ENCODE measurements at regions not wholly inside any gene's neighbourhood (a gene's known extent, or its start where the extent isn't known, plus 50 kb on each side); places are given as distances from the start of the nearest gene placed in this dataset.

DNA sequence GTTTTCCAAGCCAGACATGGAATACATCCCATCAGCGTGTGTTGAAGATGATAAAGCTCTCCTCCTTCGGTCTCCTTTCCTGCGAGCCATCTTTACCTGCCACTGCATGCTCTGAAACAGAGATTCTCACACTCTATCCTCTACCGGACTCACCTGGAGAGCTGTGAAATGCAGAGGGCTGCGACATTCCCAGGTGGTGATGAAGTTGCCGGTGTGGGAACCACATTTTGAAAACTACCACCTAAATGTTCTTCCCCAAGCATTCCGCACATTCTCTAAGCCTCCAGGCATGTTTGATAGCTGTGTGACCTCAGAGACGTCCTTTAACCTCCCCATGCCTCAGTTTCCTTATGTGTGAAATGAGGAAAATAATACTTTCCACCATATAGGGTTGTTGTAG is 226.2 kb upstream of the RAB6C start:
- DNase-seq = no peak

DNA sequence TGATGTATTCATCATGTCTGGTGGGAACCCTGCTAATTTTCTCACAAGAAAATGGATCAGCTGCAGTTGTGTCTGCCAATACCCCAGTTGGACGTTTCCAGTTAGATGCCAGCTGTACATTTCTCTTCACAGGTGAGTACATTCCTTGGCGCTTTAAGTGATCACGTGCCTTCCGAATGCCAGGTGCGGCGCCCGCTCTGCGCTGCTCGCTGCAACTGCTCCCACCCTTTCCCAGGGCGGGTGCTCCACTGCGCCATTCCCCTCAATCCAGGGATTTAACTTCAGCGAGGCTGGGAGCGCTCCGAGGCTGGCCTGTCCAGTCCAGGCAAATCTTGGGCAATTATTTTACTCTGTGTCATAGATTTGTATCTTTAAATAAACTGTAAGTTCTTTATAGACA is 225.0 kb upstream of the RAB6C start:
- no peak for DNase-seq

DNA sequence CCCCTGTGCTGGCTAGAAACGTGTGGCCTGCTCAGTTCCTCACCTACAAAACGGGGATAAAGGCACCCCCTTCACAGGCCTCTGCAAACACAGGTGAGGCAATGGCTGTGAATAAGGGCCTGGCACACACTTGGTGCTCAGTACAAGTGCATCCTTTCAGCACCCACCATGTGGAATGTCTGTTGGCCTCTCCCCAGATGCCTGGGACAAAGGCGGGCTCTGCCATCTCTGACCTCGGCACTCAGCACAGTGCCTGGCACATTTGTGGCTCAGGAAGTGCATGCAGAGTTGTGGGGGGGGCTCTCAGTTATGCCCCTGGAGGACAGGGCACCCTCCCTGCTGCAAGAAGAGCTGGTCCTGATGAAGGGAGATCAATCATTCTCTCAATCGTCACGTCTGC is 224.6 kb upstream of the RAB6C start:
- DNase-seq = no peak

DNA sequence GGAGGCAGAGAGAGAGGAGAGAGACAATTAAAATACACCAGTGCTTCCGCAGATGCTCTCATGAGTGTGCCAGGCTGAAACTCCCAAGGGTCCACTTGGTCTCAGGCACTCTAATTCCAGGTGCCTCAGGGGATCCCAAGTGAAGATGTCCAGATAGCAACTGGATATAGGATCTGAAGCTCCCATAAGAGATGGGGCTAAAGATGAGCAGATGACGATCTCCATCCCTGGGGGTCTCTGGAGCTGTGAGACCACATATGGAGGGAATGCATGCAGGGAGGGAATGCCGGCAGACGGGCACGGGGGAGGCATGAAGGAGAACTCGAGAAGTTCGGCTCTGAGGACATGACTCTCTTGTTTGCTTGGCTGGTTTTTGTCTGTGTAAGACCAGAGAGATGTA is 223.7 kb upstream of the RAB6C start:
- no peak for DNase-seq

DNA sequence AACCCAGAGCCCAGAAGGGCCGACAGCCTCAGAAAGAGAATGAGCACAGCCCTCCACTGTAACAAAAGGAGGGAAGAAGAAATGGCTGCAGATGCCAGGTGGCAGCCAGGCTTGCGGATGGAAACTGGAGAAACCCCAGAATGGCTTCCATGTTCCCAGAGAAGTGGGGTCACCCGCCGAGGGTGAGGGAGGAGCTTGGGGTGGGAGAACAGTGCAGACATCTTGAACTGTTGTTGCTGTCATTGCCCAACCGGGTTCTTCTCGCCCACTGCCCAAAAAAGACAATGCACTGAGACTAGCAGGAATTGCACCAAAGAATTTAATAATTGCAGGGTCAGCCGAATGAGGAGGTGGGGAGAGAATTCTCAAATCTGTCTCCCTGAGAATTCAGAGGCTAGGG is 223.2 kb upstream of the RAB6C start:
- DNase-seq = no peak

DNA sequence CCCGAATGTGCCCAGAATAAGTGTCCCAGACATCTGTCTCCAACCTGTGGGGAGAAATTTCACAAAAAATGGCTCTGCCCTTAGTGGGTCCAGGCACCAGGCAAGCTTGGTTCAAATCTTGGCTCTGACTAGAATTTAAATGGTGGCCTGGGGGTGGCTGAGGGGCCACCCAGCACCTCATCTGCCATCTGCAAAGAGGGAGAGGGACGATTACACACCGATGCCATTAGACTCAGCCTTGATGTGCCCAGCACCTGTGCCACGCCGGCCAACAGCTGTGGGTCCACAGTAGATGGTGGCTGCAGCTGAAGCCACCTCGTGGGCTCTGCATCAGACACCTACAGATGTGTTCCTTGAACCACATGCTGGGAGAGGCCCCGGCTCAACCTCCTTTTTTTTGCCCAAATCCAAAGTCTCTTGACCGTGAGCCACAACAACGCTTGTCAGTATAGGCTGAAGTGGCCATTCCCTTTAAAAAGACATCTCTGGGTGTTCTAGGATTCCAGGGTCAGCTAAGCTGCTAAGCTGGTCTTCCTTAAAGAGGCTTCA is 222.0 kb upstream of the RAB6C start:
- DNase-seq = no peak

DNA sequence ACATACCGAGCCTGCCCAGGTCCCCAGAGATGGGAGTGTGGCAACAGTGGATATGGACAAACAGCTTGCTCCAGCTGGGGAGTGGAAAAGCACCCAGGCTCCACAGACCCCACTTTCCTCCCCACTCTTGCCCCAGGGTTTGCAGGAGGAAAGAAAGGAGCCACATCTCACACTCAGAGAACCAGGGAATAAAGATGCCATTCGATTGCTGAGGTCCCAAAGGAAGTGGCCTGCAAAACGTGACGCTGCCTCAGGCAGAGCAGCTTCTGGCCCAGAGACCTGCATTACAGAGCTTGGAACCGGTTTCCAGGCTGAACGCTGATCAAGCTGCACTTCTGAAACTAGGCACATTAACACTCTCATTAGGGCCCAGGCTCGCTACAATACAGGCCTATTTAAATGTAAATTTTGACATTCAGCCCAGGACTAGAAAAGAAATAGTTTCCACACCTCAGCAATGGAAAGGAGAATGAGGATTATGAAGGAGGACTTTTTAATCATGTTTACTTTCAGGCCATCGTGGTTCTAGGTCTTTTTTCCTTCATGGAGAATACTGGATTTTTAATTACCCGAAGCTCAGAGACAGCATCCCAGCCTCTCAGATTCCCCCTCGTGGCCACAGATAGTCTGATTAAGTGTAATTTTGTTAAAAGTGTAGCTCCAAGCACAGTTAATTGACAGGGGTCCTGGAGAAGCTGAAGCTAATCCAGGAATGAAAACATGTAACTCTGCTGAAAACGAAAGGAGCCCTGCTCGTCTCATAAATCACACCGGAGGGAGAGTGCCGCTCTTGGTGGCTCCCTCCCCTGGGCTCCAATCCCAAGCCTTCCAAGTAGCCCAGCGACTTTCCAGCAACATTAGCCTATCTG is 221.3 kb upstream of the RAB6C start:
- no peak for DNase-seq

DNA sequence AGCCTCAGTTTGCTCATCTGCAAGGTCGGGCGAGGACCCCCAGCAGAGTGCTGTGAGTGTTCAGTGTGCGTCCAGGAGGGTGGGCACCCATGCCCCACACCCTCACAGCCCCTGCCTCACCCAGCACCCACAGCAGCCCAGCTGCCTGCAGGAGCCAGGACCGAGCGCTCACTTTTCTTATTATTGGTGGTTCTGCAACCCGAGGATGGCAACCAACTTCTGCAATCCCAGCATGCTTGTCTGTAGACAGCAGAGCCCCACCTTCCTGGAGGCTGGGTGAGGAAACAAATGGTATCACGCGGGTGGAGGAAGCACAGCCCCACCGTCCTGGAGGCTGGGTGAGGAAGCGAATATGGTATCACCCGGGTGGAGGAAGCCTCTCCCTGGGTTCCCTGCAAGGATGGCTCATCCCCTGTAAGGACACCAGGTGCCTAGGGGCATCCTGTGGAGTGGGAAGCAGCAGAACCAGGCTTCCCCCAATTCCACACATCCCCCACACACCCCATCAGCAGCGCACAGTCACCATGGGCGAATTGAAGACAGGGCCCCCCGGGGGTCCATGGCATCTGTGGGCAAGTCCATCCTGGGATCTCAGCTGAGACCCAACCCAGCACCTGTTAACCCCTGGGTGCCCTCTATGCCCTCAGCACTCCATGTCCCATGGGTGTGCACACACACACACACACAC is 220.5 kb upstream of the RAB6C start:
- no peak for DNase-seq

DNA sequence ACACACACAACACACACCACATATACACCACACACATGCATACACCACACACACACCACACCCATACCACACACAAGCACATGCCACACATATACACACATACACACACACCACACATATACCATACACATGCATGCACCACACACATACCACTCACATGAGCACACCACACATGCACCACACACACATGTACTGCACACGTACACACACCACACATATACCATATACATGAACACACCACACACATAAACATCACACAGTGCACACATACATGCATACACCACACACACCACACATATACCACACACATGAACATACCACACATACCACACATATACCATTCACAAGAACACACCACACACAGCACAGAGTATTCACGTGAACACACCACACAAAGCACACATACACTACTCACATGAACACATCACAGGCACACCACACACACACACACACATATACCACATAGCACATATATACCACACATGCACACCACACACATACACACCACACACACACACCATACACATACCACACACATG is 219.9 kb upstream of the RAB6C start:
- DNase-seq = no peak

DNA sequence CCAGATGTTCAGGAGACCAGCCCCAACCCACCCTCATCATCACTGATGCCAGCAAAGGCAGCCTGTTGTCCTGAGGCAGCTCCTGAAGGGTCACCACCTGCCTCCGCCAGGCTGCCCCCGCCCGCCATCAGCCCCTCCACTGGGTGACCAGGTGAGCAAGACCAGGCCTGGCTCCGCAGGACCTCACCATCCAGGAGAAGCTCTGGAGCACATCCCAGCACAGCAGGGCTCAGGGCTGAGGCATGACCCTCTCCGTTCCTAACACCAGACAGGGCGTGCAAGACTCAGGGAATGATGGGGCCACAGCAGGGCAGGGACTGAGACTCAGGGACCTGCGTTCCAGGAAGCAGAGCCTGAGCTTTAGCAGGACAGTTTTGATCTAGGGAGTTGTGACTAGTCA is 218.8 kb upstream of the RAB6C start:
- no peak for DNase-seq

DNA sequence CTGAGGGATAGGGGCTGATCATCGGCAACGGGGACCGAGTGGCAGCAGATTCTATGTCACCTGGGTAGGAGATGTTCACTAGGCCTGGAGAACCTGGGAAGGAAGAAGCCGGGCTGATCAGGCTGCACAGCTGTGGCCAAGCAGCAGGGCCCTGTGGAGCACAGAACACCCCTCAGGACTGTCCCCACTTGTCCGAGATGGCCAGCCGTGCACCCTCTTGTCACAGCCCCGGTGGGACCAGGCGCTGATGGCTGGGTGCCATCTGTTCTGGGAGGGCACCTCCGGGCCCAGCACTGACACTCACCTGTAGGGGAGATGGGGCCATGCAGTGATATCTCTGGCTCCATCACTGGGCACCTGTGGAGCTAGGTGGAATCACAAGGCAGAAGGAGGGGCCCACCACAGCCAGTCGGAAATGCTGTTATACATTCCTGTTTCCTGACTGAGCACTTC is 217.9 kb upstream of the RAB6C start:
- DNase-seq = no peak

DNA sequence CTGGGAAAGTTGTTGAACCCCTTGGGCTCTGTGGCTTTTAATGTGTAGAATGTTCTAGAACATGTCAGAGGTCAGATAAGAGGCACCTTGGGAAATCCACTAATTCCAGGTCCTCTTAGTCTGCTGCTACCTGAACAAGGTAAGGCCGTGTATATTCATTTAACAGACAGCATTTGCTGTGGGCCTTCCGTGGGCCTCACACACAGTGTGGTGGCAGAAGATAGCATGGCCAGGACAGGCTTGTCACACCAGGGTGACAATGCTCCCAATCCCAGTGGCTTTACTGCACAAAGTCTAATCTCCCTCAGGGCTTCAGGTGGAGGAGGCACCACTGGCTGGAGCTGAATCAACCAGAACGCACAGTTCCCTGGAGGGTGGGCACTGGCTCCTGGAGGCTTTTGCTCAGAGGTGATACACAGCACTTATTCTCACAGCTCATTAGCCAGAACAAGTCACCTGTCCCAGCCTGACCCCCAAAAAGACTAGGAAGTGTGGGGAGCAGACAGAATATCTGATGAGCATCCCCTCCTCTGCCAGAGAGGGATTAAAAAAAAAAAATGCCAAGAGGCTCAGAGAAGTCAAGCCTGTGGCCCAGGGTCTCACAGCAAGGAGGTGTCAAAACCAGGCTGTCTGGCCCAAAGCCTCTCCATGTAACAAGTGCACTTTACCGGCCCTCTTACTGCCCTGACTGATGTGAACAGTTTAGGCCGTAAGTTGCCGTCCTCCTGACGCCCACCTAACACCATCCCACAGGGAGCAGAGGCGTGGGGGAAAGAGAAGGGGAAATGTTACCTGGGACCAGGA is 216.9 kb upstream of the RAB6C start:
- DNase-seq = no peak

DNA sequence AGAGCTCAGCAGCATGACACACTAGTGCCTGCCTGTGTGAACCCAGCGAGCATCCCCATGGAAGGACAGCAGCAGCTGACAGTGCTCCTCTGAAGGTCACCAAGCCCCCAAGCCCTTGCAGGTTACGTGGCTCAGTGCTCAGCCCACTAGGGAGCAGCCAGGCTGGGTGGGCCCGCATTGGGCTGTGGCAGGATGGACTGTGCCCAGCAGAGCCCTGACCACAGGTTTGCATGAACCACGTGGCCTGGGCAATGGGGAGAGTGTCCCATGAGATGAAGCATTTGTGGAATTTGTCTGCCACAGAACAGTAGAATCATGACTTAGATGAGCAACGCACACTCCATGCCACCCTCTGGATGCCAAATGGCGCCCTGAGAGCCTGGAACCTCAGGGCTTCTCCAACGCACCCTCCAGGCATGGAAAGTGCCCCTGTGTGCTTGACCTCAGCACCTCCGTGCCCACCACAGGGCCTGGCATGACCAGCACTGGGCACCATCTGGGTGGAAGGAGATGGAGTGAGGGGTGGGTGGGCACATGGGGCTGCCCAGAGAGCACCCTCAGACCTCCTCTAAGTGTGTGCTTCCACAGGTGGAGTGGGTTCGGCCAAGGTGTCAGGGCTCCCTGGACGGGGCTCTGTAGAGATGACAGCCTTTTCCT is 216.1 kb upstream of the RAB6C start:
- DNase-seq = no peak

DNA sequence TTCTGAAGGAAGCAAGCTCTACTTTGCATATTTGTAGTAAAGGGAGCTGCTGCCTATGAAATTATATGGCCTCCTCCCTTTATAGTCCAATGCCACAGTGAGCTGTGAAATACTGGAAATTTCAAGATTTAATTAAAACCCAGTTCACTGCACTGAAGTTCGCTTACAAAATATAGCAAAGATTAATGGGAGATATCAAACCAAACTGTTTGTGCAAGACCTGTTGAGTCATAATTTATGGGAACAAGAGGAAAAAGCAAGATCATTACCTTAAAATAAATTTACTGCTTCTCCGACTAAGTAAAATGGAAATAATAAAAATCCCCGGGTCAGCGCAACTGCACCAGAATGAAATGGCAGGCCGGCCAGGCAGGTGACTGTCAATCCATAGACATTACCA is 215.5 kb upstream of the RAB6C start:
- DNase-seq = no peak

DNA sequence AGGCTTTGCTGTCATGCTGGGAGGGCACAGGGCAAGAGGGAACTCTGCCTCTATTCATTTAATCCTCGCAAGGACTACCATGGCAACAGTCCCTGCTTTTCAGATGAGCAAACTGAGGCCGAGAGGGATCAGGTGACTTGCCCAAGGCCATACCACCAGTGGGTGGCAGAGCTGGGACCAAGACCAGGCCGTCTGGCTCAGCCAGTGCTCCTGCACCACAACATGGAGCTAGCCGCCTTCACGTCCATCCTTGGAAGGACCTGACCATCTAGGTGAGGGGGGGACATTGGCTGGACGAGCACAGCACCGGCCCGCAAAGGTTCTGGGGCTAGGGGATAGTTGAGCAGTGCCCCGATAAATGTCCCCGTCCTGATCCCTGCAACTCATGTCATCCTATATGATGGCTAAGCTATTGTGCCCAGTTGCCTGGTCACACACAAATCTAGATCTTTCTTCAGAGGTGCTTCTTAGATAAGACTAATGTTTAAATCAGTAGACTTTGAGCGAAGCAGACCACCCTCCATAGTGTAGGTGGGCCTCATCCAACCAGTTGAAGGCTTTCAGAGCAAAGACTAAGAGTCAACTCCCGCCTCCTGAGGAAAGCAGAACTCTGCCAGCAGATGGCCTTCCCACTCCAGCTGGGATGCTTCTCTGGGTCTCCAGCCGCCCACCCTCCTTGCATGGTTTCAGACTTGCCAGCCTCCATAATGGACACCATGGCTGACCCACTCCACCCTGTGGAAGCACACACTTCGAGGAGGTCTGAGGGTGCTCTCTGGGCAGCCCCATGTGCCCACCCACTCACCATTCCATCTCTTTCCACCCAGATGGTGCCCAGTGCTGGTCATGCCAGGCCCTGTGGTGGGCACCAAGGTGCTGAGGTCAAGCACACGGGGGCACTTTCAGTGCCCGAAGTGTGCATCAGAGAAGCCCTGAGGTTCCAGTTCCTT is 214.8 kb upstream of the RAB6C start:
- DNase-seq = no peak

DNA sequence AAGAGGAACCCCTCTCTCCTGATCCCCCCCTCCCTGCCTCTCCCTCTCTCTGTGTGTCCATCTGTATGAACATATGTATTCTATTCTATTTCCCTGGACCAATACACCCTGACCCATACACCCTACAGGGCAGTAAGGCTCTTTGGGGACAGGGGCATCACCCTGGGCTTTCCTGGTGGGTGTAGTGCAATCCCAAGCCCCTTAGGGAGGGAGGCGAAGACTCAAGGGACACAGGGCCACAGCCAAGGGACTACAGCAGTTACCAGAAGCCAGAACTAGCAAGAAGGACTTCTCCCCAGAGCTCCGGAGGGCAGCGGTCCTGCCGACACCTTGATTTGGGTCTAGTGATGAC is 214.2 kb upstream of the RAB6C start:
- DNase-seq = no peak

DNA sequence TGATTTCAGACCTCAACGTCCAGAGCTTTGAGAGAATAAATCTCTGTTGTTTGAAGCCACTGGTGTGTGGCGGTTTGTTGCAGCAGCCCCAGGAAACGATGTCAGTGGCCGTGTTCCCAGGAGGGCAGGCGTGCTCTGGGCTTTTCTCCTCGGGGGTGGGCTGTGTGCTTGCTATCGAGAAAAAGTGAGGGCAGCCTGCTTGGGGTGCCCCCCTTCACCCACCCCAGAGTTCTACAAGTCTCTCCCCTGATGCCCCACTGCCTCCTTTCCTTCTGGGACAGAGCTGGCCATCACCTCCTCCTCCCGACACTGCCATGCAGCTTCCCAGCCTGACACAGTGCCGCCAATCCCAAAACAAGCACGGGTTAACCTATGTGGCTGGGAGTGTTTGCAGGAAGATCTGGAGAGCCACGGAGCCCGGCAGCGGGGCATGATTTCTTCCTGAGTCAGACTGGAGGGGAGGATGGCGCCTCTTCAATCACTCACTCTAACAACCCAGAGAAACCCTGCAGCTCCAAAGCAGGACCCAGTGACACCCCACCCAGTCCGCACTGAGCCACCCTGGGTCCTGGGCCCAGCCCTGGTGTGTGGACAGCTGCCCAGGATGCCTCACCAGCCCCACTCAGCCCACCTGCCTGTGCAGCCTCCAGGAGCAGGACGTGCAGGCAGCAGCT is 213.7 kb upstream of the RAB6C start:
- DNase-seq = no peak

DNA sequence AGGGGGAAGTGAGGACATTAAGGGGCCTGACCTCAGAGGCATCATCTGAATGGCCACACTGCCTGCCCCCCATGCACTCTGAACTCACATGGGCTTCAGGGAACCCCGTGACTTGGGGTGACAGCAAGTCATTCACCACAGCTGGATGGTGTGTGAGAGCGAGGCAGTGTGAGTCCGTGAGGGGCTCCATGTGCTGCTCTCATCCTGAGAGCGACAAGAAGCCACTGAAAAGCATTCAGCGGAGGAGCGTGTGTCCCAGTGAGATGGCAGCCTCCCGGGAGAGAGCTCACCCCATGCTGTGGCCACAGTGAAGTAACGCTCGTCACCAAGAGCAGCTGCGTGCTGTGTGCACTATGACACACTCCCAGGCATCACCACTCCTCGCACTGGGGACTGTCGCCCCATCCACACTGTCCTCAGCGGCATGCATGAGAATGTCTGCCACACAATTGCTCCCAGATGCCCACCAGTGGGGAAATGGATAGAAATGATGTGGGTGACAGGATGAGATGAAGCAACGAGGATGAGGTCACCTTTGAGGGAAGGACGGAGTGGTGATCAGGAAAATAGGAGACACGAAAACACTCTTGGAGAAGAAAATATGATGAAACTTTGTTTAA is 213.0 kb upstream of the RAB6C start:
- DNase-seq = no peak

DNA sequence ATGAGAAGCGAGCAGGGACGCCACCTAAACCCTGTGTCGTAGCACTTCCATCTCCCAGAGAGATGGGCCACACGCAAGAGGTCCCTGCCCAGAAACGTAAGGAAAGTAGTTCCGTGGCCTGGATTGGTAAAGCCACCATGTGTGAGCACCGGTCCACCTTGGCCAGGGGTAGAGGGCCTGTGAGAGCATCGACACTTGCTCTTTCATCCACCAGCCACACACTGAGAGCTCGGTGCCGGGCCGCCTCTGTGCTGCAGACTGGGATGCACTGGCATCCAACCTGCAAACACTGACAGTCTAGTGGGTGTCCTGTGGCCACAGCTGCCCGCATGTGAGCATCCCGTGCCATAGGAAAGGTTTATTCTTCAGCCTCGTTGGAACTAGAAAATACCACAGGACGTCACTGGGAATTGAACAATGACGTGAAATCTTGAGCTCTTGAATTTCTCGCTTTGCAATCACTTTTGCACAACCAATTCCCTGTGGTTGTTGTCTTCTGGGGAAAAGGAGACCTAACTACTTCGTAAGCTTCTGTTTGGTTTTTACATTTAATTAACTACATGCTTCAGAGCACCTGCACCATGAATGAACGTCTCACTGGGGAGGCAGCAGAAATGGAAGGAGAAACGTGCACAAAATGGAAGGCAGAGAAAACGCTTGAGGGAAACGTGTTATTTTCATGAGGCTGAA is 212.0 kb upstream of the RAB6C start:
- no peak for DNase-seq

DNA sequence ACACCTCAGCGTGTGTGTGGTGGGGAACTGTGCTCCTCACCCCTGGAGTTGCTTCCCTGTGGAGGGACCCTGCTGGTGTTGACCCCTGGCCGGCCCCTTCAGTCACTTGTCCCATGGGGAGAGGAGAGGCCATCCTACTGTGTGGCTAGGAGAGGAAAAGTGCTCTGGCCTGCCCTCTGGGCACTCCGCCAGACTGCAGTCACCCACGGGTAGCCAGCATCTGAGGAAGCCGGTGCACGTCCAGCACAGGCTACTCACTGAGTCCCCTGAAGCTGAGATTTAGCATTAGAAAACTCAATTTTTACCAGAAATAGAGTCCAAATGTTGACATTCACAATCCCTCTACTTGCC is 211.5 kb upstream of the RAB6C start:
- DNase-seq = no peak

Data from left hindlimb (tissue), 1 donor.